Duodenal mucosa (tissue), 2 donors: ENCODE measurements at regions not wholly inside any gene's neighbourhood (a gene's known extent, or its start where the extent isn't known, plus 50 kb on each side); places are given as distances from the start of the nearest gene placed in this dataset.
"Not testable (repeated sequence)": the region's sequence is repeated elsewhere in the genome, so short reads cannot be mapped to it uniquely, and the experiment has no call there.

Experiments
- H3K27ac ChIP-seq: one replicate; pipeline ENCODE4 v1.7.0; 2013; ENCODE audit warnings: low read depth, low read length
- H3K27me3 ChIP-seq, 2 donors: one replicate each; pipeline ENCODE4 v1.7.0; 2013; ENCODE audit warnings: low read length in 2 of 2, control low read depth in 1 of 2; ENCODE audit not compliant: insufficient read depth in 2 of 2, control insufficient read depth in 1 of 2
- H3K36me3 ChIP-seq, 2 donors: one replicate each; pipeline ENCODE4 v1.7.0; 2013; ENCODE audit warnings: low read length in 2 of 2, control low read depth in 1 of 2; ENCODE audit not compliant: insufficient read depth in 2 of 2, control insufficient read depth in 1 of 2
- H3K4me1 ChIP-seq, 2 donors: one replicate each; pipeline ENCODE4 v1.7.0; 2013; ENCODE audit warnings: low read length in 2 of 2, control low read depth in 1 of 2; ENCODE audit not compliant: insufficient read depth in 2 of 2, control insufficient read depth in 1 of 2
- H3K4me3 ChIP-seq, 2 donors: one replicate each; pipeline ENCODE4 v1.7.0; 2013; ENCODE audit warnings: low read length in 2 of 2, low read depth in 1 of 2
- H3K9ac ChIP-seq, 2 donors: one replicate each; pipeline ENCODE4 v1.7.0; 2013; ENCODE audit warnings: low read length in 2 of 2, low read depth in 1 of 2
- H3K9me3 ChIP-seq, 2 donors: one replicate each; pipeline ENCODE4 v1.7.0; 2013; ENCODE audit warnings: low read length in 2 of 2, control low read depth in 1 of 2; ENCODE audit not compliant: control insufficient read depth in 1 of 2

DNA sequence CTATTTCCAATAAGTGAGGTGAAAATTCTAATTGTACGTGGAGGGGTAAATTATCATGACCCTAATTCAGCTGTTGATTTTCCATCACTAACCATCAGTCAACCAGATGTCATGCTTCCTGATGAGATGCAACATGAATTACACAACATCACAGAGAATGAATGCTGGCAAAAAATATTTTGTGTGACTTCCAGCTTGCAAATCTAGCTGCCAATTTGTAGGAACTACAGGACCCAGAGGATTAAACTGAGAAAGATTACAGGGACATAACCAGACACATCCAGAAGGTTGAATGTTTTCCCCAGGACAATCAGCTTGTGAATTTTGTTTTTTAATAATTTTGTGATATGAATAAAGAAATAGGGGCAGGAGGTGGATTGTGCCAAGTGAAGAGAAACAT lies 349.0 kb upstream of the ATP10A start:
- H3K9ac ChIP-seq, result no peak overlapping the region
- no peaks in the 10 kb centered on the region for H3K4me1 ChIP-seq
- H3K9me3 ChIP-seq, result peaks cover 4 to 16% of the 10 kb centered on the region in 2 donors
- H3K27ac ChIP-seq, result no peak overlapping the region
- no peaks in the 10 kb centered on the region for H3K27me3 ChIP-seq
- H3K36me3 ChIP-seq, result no peaks in the 10 kb centered on the region
- H3K4me3 ChIP-seq, result no peak overlapping the region

DNA sequence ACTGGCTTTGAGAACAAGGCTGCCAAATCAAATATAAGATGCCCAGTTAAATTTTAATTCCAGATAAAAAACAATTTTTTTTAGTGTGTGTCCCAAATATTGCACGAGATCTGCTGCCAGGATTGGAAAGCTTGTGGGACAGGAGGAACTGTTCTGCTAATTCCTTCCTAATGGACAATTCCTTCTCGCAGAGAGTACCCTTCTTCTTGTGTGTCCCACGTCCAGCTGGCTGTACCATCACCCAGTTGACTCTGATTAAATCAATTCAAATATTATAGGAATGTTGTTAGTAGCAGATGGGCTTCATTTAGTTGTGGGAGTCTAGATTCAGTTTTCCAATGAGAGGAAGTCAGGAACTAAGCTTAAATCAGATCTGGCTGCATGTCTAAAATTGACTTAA lies 347.9 kb upstream of the ATP10A start:
- H3K4me3 ChIP-seq, result no peak overlapping the region
- no peak overlapping the region for H3K27ac ChIP-seq
- H3K9me3 ChIP-seq, result peaks cover 4 to 16% of the 10 kb centered on the region in 2 donors
- H3K36me3 ChIP-seq, result no peaks in the 10 kb centered on the region
- no peaks in the 10 kb centered on the region for H3K4me1 ChIP-seq
- H3K27me3 ChIP-seq, result no peaks in the 10 kb centered on the region
- H3K9ac ChIP-seq, result no peak overlapping the region

DNA sequence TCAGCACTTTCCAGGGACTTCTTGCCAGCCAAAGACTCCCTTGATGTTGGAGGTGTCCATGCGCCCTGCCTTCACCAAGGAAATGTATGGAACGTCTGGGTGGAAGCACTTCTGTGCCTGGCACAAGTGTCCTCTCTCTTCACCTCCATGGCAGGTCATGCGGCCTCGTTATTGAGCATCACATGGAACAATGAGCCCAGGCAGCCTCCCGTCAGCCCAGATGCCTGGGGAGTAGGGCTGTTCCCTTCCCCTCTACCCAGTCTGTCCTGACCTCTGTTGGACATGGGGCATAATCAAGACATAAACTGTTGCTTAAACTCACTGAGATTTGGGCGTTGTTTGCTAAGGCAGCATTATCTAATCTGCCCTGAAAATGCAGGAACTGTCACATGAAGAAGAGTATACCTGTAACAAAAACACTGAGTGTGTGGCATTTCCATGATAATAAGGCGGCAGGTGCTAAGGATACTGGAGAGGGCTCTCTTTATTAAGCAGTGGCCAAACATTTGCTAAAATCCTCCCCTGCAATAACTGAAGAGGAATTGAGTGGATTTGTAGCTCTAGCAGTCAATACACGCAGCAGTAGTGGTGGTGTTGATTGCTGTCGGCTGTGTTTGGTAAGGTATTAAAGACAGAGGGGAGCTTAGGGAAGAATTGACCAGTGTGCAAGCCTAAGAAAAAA lies 338.2 kb upstream of the ATP10A start:
- Histone ChIP-seq H3K4me3 (no peak overlapping the region), H3K9me3 (peaks cover 9 to 21% of the 10 kb centered on the region in 2 donors), H3K36me3 (no peaks in the 10 kb centered on the region), H3K27ac (no peak overlapping the region), H3K4me1 (no peaks in the 10 kb centered on the region), H3K9ac (no peak overlapping the region), H3K27me3 (no peaks in the 10 kb centered on the region)

DNA sequence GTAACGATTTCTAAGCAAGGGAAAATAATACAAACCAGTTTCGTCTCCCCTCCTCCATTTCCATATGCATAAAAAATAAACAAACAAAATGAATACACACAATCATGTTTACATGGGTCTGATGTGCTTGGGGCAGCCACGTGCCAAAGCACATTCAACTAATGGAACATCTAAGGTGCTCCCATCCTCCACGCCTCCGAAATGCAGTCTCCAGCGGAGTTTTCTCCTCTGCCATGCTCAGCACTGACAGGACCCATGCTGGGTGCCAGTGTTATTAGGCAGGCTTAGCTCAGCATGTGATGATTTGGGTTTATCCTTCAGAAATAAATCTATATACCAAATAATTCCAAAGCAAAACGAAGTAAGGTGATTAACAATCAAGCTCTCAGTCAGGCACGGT lies 337.3 kb upstream of the ATP10A start:
- peaks cover 9 to 21% of the 10 kb centered on the region in 2 donors for H3K9me3 ChIP-seq
- no peak overlapping the region for H3K4me3 ChIP-seq
- no peaks in the 10 kb centered on the region for H3K36me3 ChIP-seq
- no peak overlapping the region for H3K27ac ChIP-seq
- no peak overlapping the region for H3K9ac ChIP-seq
- H3K27me3 ChIP-seq, result no peaks in the 10 kb centered on the region
- H3K4me1 ChIP-seq, result no peaks in the 10 kb centered on the region

DNA sequence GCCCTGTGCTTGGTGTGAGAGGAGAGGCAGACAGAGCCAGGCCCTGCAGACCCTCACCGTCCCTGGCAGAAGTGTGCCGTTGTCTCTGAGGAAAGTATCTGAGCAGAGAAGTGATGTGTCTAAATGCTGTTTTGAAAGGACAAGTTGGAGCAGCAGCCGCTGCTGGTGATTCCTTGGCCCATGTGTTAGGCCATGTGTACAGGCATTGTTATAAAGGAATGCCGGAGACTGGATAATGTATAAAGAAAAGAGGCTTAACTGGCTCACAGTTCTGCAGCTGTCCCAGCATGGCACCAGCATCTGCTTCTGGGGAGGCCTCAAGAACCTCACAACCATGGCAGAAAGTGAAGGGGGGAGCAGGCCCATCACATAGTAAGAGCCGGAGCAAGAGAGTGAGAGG lies 334.6 kb upstream of the ATP10A start:
- H3K36me3 ChIP-seq, result no peaks in the 10 kb centered on the region
- H3K9me3 ChIP-seq, result peaks cover 9 to 22% of the 10 kb centered on the region in 2 donors
- H3K27me3 ChIP-seq, result no peaks in the 10 kb centered on the region
- H3K4me1 ChIP-seq, result no peaks in the 10 kb centered on the region
- no peak overlapping the region for H3K27ac ChIP-seq
- no peak overlapping the region for H3K4me3 ChIP-seq
- H3K9ac ChIP-seq, result no peak overlapping the region

DNA sequence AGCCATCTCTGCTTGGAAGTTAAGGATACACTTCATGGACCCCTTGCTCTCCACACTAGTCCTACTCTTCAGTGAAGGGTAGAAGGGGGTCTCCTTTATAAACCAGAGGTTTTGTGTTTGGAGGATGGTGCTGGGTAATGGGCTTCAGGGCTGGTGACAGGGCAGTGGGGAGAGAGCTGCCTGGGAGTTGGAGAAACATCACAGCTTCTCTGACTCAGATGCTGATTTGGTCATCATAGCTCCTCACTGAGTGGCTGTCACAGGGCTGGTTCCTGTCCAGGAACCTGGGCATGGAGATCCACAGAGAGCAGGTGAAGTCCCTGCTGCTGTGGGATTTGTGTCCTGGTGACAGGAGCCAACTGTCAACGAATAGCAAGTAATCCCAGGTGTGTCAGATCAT lies 333.9 kb upstream of the ATP10A start:
- Histone ChIP-seq H3K9ac (no peak overlapping the region), H3K4me3 (no peak overlapping the region), H3K27me3 (no peaks in the 10 kb centered on the region), H3K36me3 (no peaks in the 10 kb centered on the region), H3K9me3 (peaks cover 9 to 20% of the 10 kb centered on the region in 2 donors), H3K4me1 (no peaks in the 10 kb centered on the region), H3K27ac (no peak overlapping the region)

DNA sequence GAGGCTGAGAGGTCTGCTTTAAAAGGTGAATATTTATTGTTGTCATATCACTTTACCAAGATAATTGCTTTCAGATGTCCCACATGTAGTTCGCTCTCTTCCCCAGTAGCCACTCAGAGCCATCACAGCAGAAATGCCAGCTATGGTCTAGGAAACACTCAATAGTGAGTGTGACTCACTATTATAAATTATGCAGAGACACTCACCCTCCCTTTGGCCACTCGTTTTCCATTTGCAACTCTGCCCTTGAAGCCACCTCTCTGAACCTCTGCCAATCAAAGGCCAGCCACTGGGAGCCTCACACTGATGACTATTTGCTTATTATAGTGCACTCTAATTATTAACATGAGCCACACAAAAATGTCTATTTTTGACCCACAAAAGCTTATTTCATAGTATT lies 328.1 kb upstream of the ATP10A start:
- H3K27me3 ChIP-seq, result no peaks in the 10 kb centered on the region
- H3K4me3 ChIP-seq, result no peak overlapping the region
- H3K9me3 ChIP-seq, result peaks cover 3 to 8% of the 10 kb centered on the region in 2 donors
- H3K9ac ChIP-seq, result no peak overlapping the region
- H3K36me3 ChIP-seq, result no peaks in the 10 kb centered on the region
- no peak overlapping the region for H3K27ac ChIP-seq
- H3K4me1 ChIP-seq, result no peaks in the 10 kb centered on the region

DNA sequence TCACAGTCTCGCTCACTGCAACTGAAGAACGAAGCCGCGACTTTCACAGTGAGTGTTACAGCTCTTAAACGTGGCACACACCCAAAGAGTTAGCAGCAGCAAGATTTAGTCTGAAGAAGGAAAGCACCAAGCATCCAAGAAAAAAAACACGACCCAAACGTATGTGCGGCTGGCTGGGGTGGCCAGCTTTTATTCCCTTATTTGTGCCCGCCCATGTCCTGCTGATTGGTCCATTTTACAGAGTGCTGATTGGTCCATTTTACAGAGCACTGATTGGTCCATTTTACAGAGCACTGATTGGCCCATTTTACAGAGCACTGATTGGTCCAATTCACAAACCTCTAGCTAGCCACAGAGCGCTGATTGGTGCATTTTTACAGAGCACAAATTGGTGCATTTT lies 323.0 kb upstream of the ATP10A start:
- H3K4me1 ChIP-seq, H3K36me3 ChIP-seq, H3K4me3 ChIP-seq, H3K27me3 ChIP-seq, H3K9ac ChIP-seq, H3K27ac ChIP-seq: not testable (repeated sequence)
- H3K9me3 ChIP-seq, result peaks cover 7 to 20% of the 10 kb centered on the region in 2 donors

DNA sequence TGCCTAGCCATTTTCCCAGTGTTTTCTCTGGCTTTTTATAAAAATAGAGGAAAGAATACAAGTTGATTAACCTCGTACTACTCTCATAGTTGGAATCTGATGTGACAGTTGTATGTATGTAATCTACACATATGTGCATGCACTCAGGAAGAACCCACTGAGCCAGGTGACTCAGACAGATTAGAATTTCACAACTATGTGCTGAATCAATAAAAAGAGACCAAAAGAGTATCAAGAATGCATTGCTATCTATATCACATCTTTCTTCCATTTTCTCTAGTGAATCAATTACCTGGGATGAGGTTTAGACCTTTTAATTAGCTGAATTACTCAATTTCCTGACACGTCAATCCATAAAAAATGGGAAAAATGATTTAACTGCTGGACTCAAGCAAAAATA lies 319.3 kb upstream of the ATP10A start:
- H3K9me3 ChIP-seq, result peaks cover 14 to 20% of the 10 kb centered on the region in 2 donors
- no peaks in the 10 kb centered on the region for H3K4me1 ChIP-seq
- H3K9ac ChIP-seq, result no peak overlapping the region
- no peaks in the 10 kb centered on the region for H3K36me3 ChIP-seq
- no peaks in the 10 kb centered on the region for H3K27me3 ChIP-seq
- H3K27ac ChIP-seq, result no peak overlapping the region
- no peak overlapping the region for H3K4me3 ChIP-seq

DNA sequence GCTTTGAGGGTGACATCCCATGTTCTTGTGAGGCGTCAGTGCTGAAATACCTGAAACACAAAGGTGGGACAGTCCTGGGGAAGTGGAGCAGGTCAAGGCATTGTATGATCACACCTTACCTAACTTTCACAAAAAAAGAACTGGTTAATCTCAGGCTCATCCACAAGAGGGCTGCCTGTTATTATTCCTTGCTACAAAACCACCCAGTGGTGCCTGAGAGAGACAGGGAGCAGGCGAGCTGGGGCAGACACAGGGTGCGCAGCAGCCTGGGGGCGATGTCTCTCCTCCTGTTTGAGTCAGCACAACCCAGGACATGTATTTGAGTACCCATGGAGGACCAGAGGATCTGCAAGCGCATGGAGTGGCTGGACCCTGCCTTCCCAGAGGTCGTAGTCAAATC lies 316.8 kb upstream of the ATP10A start:
- Histone ChIP-seq H3K4me1 (no peaks in the 10 kb centered on the region), H3K27ac (no peak overlapping the region), H3K27me3 (no peaks in the 10 kb centered on the region), H3K4me3 (no peak overlapping the region), H3K9me3 (peaks cover 11 to 17% of the 10 kb centered on the region in 2 donors), H3K9ac (no peak overlapping the region), H3K36me3 (no peaks in the 10 kb centered on the region)
